ENCODE measurements at regions not wholly inside any gene's neighbourhood (a gene's known extent, or its start where the extent isn't known, plus 50 kb on each side); places are given as distances from the start of the nearest gene placed in this dataset.
"Not testable (repeated sequence)": the region's sequence is repeated elsewhere in the genome, so short reads cannot be mapped to it uniquely, and the experiment has no call there.

DNA sequence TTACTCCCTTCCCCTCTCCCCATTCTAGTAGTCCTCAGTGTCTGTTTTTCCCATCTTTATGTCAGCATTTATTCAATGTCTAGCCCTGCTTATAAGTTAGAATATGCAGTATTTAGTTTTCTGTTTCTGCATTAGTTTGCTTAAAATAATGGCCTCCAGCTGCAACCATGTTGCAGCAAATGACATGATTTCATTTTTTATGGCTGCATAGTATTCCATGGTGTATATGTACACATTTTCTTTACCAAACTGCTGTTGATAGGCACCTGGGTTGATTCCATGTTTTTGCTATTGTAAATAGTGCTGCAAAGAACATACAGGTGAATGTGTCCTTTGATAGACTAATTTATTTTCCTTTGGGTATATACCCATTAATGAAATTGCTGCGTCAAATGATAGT is 267.7 kb downstream of the SRGAP2C start:
- H3K4me1 ChIP-seq (ENCODE audit: control insufficient read depth in 1 of 2, extremely low read depth in 1 of 2, insufficient read depth in 2 of 2, low read length in 2 of 2) = no peaks in the 10 kb centered on the region
- Mint-ChIP-seq H3K9me3 (no peaks in the 10 kb centered on the region), H3K27me3 (no peaks in the 10 kb centered on the region), H3K4me1 (peaks cover 0 to 14% (median 0%) of the 10 kb centered on the region in 3 donors), H3K4me3 (no peak overlapping the region), H3K27ac (no peak overlapping the region), H3K36me3 (no peaks in the 10 kb centered on the region)
- DNase-seq (no peak), ATAC-seq (replicated peaks in 1 of 4) (no peak)
- H3K9me3 ChIP-seq = no peaks in the 10 kb centered on the region
- no peak overlapping the region for H3K27ac ChIP-seq (ENCODE audit: low read length)
- CTCF ChIA-PET = no interaction called here
- no CpG with 5 or more reads among the region's 1 CpG for WGBS (ENCODE audit: insufficient coverage)
- H3K27me3 ChIP-seq (replicated peaks in 1 of 2; ENCODE audit: control insufficient read depth in 2 of 2, extremely low read depth in 1 of 2, insufficient read depth in 2 of 2, low read length in 1 of 2) = no peaks in the 10 kb centered on the region
- H3K4me3 ChIP-seq (ENCODE audit: control insufficient read depth in 1 of 2, extremely low read depth in 1 of 2, low read length in 1 of 2) = no peak overlapping the region
- POLR2A ChIA-PET = no interaction called here
- H3K36me3 ChIP-seq (ENCODE audit: control insufficient read depth in 2 of 2, extremely low read depth in 1 of 2, insufficient read depth in 1 of 2, low read length in 1 of 2) = no peaks in the 10 kb centered on the region

GRCh38 chr1:121458291-121459048 is 273.7 kb downstream of the SRGAP2C start:
- CTCF ChIA-PET = interaction anchor here in 1 of 2 donors (0.6 to 1.3 kb wide), 5 partner anchors 12 to 62 kb away, joined by 3 to 6 read pairs (median 4); no protein-coding TSS in a partner anchor
- Histone ChIP-seq H3K27me3 (replicated peaks in 1 of 2; ENCODE audit: control insufficient read depth in 2 of 2, extremely low read depth in 1 of 2, insufficient read depth in 2 of 2, low read length in 1 of 2) (no peaks in the 10 kb centered on the region), H3K9me3 (no peaks in the 10 kb centered on the region), H3K4me1 (ENCODE audit: control insufficient read depth in 1 of 2, extremely low read depth in 1 of 2, insufficient read depth in 2 of 2, low read length in 2 of 2) (peaks cover 0 to 2% of the 10 kb centered on the region in 2 experiments), H3K27ac (ENCODE audit: low read length) (peak overlapping the region; percentile 11), H3K4me3 (ENCODE audit: control insufficient read depth in 1 of 2, extremely low read depth in 1 of 2, low read length in 1 of 2) (peak overlapping the region in 1 of 2 donors; percentile 22), H3K36me3 (ENCODE audit: control insufficient read depth in 2 of 2, extremely low read depth in 1 of 2, insufficient read depth in 1 of 2, low read length in 1 of 2) (no peaks in the 10 kb centered on the region)
- Mint-ChIP-seq H3K9me3 (peaks cover 0 to 4% (median 0%) of the 10 kb centered on the region in 3 donors), H3K36me3 (no peaks in the 10 kb centered on the region), H3K4me3 (peak overlapping the region; percentile 62 to 68 (median 66)), H3K27ac (peak overlapping the region; percentile 83 to 91), H3K27me3 (no peaks in the 10 kb centered on the region), H3K4me1 (peaks cover 7 to 11% (median 10%) of the 10 kb centered on the region in 3 donors)
- ATAC-seq (replicated peaks in 1 of 4) = peak; percentile 52 to 88 (median 60)
- WGBS (ENCODE audit: insufficient coverage) = no CpG with 5 or more reads among the region's 2 CpGs
- POLR2A ChIA-PET = no interaction called here
- peak in 1 of 35 experiments; percentile 56 for DNase-seq

- POLR2A ChIA-PET = no interaction called here
- Histone ChIP-seq H3K36me3 (ENCODE audit: control insufficient read depth in 2 of 2, extremely low read depth in 1 of 2, insufficient read depth in 1 of 2, low read length in 1 of 2) (no peaks in the 10 kb centered on the region), H3K4me1 (ENCODE audit: control insufficient read depth in 1 of 2, extremely low read depth in 1 of 2, insufficient read depth in 2 of 2, low read length in 2 of 2) (peaks cover 0 to 2% of the 10 kb centered on the region in 2 experiments), H3K27me3 (replicated peaks in 1 of 2; ENCODE audit: control insufficient read depth in 2 of 2, extremely low read depth in 1 of 2, insufficient read depth in 2 of 2, low read length in 1 of 2) (no peaks in the 10 kb centered on the region), H3K4me3 (ENCODE audit: control insufficient read depth in 1 of 2, extremely low read depth in 1 of 2, low read length in 1 of 2) (no peak overlapping the region), H3K27ac (ENCODE audit: low read length) (peak overlapping the region; percentile 11), H3K9me3 (no peaks in the 10 kb centered on the region)
- Mint-ChIP-seq H3K4me1 (peaks cover 7 to 11% (median 10%) of the 10 kb centered on the region in 3 donors), H3K36me3 (no peaks in the 10 kb centered on the region), H3K4me3 (no peak overlapping the region), H3K9me3 (peaks cover 0 to 4% (median 0%) of the 10 kb centered on the region in 3 donors), H3K27me3 (no peaks in the 10 kb centered on the region), H3K27ac (peak overlapping the region in 1 of 2 donors; percentile 15)
- no peak for ATAC-seq (replicated peaks in 1 of 4)
- WGBS (ENCODE audit: insufficient coverage) = no CpG with 5 or more reads among the region's 2 CpGs
- no peak for DNase-seq
- CTCF ChIA-PET = interaction anchor here in 1 of 2 donors (0.9 to 1.3 kb wide), 4 partner anchors 13 to 60 kb away, joined by 3 to 6 read pairs (median 4); no protein-coding TSS in a partner anchor
Measured at GRCh38 chr1:121459235-121459634, 274.5 kb downstream of the SRGAP2C start.

GRCh38 chr1:121469395-121469794 is 284.6 kb downstream of the SRGAP2C start:
- H3K27ac ChIP-seq (ENCODE audit: low read length); H3K36me3 Mint-ChIP-seq; ATAC-seq (replicated peaks in 1 of 4); H3K4me1 ChIP-seq (ENCODE audit: control insufficient read depth in 1 of 2, extremely low read depth in 1 of 2, insufficient read depth in 2 of 2, low read length in 2 of 2); H3K27me3 Mint-ChIP-seq; H3K27me3 ChIP-seq (replicated peaks in 1 of 2; ENCODE audit: control insufficient read depth in 2 of 2, extremely low read depth in 1 of 2, insufficient read depth in 2 of 2, low read length in 1 of 2); H3K36me3 ChIP-seq (ENCODE audit: control insufficient read depth in 2 of 2, extremely low read depth in 1 of 2, insufficient read depth in 1 of 2, low read length in 1 of 2); H3K9me3 Mint-ChIP-seq; H3K4me3 ChIP-seq (ENCODE audit: control insufficient read depth in 1 of 2, extremely low read depth in 1 of 2, low read length in 1 of 2); H3K9me3 ChIP-seq; POLR2A ChIA-PET; H3K4me3 Mint-ChIP-seq; DNase-seq; CTCF ChIA-PET; H3K27ac Mint-ChIP-seq: not testable (repeated sequence)
- WGBS (ENCODE audit: insufficient coverage) = 100% methylated on average over 1 of the region's 1 CpG
- H3K4me1 Mint-ChIP-seq = peaks cover 0 to 15% (median 4%) of the 10 kb centered on the region in 3 donors

GRCh38 chr1:121470401-121470800 is 285.6 kb downstream of the SRGAP2C start:
- CTCF ChIA-PET; H3K27ac Mint-ChIP-seq; H3K27me3 ChIP-seq (replicated peaks in 1 of 2; ENCODE audit: control insufficient read depth in 2 of 2, extremely low read depth in 1 of 2, insufficient read depth in 2 of 2, low read length in 1 of 2); H3K27me3 Mint-ChIP-seq; DNase-seq; H3K4me3 ChIP-seq (ENCODE audit: control insufficient read depth in 1 of 2, extremely low read depth in 1 of 2, low read length in 1 of 2); H3K4me1 ChIP-seq (ENCODE audit: control insufficient read depth in 1 of 2, extremely low read depth in 1 of 2, insufficient read depth in 2 of 2, low read length in 2 of 2); H3K4me3 Mint-ChIP-seq; POLR2A ChIA-PET; H3K9me3 ChIP-seq; H3K36me3 ChIP-seq (ENCODE audit: control insufficient read depth in 2 of 2, extremely low read depth in 1 of 2, insufficient read depth in 1 of 2, low read length in 1 of 2); H3K27ac ChIP-seq (ENCODE audit: low read length); H3K36me3 Mint-ChIP-seq; ATAC-seq (replicated peaks in 1 of 4); H3K9me3 Mint-ChIP-seq: not testable (repeated sequence)
- no CpG with 5 or more reads among the region's 2 CpGs for WGBS (ENCODE audit: insufficient coverage)
- peaks cover 0 to 15% (median 4%) of the 10 kb centered on the region in 3 donors for H3K4me1 Mint-ChIP-seq

GRCh38 chr1:121471523-121471922 is 286.7 kb downstream of the SRGAP2C start:
- Histone ChIP-seq H3K27ac (ENCODE audit: low read length) (no peak overlapping the region), H3K4me1 (ENCODE audit: control insufficient read depth in 1 of 2, extremely low read depth in 1 of 2, insufficient read depth in 2 of 2, low read length in 2 of 2) (no peaks in the 10 kb centered on the region), H3K9me3 (no peaks in the 10 kb centered on the region), H3K36me3 (ENCODE audit: control insufficient read depth in 2 of 2, extremely low read depth in 1 of 2, insufficient read depth in 1 of 2, low read length in 1 of 2) (no peaks in the 10 kb centered on the region), H3K27me3 (replicated peaks in 1 of 2; ENCODE audit: control insufficient read depth in 2 of 2, extremely low read depth in 1 of 2, insufficient read depth in 2 of 2, low read length in 1 of 2) (no peaks in the 10 kb centered on the region), H3K4me3 (ENCODE audit: control insufficient read depth in 1 of 2, extremely low read depth in 1 of 2, low read length in 1 of 2) (no peak overlapping the region)
- Mint-ChIP-seq H3K4me1 (peaks cover 0 to 15% (median 4%) of the 10 kb centered on the region in 3 donors), H3K4me3 (no peak overlapping the region), H3K27me3 (no peaks in the 10 kb centered on the region), H3K27ac (no peak overlapping the region), H3K9me3 (peaks cover 0 to 6% (median 0%) of the 10 kb centered on the region in 3 donors), H3K36me3 (peaks cover 4% of the 10 kb centered on the region)
- POLR2A ChIA-PET = interaction anchor here in 1 of 2 donors (0.6 kb wide), 1 partner anchor 107 kb away, joined by 3 read pairs; no protein-coding TSS in a partner anchor
- no CpG with 5 or more reads among the region's 1 CpG for WGBS (ENCODE audit: insufficient coverage)
- CTCF ChIA-PET = no interaction called here
- DNase-seq (no peak), ATAC-seq (replicated peaks in 1 of 4) (no peak)

Measured in T-cell (primary cell).